Limb (tissue), 2 donors: ENCODE measurements at regions not wholly inside any gene's neighbourhood (a gene's known extent, or its start where the extent isn't known, plus 50 kb on each side); places are given as distances from the start of the nearest gene placed in this dataset.
"Not testable (repeated sequence)": the region's sequence is repeated elsewhere in the genome, so short reads cannot be mapped to it uniquely, and the experiment has no call there.

ENCODE experiments used
- DNase-seq, 2 donors: peaks; one replicate each; pipeline ENCODE4 v3.0.0-alpha.2; 2016; ENCODE audit errors: extremely low spot score in 2 of 2

DNA sequence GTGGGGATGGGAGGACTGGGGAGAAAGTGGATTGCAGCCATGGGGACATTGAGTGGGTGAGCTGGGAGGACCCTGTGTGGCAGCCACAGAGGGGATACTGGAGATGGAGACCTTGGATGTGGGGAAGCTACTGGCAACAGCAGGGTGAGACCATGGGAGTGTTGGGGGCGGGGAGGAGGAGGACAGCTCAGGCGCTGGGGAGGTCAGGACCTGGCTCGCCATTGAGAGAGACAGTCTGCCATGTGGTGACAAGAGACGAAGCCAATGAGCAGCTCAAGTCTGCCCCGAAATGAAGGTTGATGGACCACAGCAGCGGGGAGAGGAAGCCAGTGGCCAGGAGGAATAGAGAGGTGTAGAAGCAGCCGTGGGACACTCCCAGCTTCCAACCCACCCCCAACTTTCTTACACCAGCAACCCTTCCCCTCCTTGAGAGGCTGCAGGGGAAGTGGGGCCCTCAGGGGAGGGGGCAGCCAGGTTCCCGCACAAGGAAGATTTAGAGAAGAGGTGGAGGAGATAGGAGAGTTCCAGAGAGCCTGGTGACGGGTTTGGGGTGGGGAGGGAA is 118.1 kb downstream of the ASB7 start:
- no peak for DNase-seq

DNA sequence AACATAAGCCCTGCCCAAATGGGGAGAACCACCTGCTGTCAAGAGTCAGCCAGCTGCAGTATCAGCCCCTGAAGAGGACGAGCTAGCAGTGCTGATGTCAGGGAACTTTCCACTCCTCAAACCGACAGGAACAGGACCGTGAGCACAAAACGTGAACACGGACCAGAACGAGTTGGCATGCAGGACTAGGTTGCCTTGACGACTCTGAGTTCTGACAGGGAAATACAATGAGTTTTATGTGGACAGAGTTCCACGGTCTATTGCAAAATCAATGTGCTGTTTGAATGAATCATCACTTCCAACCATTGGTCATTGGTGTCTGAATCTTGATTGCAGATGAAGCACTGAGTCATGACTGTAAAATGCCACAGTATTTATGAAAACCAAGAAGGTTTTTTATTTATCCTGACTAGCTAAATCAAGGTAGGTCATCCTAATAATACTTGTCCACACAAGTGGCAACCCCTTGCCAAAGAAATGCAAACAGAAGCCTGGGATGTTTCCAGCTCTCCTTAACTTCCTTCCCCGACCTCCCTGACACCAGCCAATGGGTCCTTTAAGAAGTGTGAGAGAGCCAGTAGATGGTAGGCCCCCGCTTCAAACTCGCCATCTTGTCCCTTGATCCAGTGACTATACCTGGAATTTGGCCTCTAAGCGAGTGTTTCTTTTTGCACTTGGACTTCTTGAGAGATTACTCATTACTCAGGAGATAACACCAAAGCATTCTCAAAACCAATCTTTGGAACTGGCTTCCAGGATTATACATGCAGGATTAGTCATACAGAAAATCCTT is 119.6 kb downstream of the ASB7 start:
- DNase-seq: peak in 1 of 2 donors; percentile 30

DNA sequence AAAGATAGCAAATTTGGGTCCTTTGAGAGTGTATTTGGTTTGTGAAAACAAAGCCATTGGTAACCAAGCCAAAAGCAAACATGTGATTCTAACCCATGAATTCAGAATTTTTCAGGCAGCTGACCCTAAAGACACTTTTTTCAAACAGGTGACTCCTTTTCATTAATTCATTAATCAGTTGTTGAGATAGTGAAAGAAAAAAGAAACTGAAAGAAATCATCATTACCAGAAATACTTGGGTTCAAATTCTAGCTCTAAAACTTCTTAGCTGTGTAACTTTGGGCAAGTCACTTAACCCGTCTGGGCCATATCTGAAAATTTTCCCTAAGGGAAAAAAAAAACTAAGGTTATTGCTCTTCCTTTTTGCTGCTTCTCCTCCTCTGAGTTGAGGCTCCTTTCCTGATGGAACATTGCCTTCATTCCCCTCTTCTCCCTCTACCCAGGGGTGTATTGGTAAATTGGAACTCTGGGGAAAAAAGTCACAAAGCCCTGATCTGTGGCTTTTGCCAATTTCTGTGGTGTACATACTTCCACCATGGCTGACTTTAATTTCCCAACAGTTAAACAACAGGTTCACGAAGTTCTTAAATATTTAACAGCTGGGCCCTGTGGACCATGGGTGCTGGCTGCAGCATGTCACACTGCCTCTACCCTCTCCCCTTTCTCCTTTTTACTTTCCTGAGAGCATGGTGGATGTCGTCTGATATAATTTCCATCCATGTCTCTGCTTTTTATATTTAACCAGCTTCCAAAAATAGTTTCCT is 120.3 kb downstream of the ASB7 start:
- no peak for DNase-seq

DNA sequence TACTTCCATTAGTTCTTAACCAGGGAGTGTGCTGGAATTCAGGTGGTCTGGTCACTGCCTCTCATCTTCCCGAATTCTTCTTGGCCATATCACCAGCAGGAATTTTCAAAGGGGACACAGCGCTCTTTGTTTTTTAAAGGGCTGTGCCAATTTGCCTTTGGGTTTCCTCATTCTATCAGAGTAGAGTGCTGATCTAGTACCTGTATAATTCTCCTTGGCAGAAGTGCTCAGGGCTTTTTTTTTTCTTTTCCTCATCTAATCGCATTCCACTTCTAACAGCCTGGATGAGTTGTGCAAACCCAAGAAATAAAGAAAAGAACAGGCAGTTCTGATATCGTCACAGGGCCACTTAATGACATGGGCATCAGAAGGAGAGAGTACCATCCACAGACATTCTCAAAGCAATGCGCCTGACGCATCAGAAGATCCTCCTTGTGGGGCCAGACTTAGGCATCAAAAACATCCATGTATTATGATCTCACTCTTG is 121.0 kb downstream of the ASB7 start:
- no peak for DNase-seq

DNA sequence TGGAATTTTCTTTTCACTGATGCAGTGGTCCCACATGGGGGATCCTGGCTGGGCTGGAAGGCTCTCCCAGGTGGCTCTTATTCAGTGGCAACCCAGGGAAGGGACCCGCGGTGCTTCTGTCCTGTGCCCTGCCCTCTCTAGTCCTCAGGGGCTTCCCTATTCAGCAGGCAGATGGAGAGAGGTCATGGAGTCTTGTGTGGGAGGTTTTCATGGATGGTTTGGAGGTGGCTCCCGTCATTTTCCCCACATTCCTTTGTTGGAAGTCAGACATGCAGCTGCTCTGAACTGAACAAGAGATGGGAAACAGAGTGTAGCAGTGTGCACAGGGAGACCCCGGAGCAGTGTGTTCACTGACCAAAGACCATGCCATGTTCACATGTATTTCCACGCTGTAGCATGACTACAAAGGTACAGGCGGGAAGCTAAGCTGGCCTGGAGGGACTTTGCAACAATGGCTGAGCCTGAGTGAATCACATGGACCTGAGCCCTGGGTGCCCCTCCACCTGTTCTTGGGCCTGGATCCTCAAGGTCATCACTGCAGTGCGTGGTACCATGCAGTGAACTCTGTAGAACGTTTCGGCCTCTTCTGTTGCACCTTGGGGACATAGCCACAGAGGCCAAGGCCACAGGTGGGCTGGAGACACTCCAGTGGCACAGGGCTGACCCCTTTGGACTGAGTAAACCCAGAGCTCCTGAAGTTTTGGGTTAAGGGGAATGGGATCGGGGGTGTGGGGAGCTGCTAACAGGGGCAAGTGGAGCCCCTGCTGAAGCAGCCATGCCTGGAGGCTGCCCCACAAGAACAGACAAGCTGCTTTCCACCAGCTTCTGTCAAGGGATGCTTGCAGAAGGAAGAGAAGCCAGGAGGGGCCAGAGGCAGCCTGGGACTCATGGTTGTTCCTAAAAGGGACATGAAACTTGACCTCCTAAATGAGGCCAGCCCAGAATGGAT is 123.0 kb downstream of the ASB7 start:
- DNase-seq: no peak

DNA sequence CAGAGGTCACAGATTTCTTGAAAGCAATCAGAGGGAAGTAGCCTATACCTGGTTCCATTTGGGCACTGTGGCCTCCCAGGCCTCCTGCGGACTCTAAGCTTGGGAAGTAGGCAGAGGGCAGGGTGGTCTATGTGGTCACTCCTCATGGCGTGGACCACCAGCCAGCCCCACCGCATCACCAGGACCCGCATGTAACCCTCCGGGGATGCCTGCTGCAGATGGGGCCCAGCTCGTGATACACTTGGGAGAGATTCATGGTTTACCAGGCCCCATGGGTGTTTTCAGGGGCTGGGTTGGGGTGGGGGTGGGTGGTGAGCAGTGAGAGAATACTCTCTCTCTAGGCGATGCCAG is 123.7 kb downstream of the ASB7 start:
- DNase-seq: no peak

DNA sequence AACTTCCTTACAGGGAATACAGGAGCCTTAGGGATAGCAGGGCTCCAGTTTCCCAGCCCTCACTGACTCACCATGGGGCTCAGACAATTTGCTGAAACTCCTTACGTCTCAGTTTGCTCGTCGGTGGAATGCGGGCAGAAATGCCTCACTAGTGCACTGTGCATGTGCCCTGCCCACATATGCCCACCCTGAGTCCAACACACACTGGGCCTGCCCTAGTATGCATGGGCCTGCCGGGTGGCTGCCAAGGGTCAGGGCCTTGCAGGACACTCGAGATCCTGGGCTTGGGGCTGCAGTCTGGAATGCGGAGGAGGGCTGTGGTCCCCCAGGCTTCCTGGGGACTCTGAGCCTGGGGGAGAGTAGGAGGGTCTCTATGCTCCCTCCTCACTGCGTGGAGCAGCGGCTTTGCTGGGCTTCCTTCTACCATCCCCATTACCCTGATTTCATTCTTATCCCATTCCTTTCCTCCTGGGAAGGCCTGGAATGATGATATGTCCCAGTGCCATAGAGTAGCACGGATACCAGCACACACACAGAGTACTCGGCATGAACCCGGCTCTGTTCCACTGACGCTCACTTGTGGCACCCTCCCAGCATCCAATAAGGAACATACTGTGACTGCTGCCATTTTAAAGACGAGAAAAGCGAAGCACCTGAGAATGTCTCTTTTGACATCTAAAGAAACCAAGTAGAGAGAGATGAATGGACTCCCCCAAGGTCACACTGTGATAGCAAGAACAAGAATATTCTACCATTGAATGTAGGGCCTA is 124.2 kb downstream of the ASB7 start:
- DNase-seq: no peak

DNA sequence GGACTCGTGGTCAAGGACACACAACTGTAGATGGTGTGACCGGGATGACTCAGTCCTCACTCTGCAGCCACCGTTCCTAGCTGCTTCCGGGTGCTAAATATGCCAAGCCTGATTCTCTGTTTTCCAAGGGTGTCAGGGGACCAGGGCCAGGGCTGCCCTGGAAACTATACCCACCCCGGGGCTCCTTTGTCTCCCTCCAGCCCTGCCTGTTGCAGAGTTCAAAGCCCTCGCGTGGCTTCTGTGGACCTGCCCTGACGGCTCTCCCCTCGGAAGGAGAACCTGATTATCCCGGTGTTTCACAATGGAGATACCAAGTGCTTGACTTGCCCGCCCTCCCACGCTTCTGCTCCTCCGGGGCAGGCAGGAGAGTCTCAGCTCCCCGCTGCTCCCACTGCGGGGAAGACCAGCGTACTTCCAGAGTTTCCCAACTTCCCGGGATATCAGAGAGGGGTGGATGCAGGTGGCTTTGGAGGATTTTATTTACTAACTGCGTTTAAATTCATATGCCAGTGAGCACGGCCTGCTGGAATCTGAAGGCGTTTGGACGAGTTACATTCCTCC is 125.0 kb downstream of the ASB7 start:
- no peak for DNase-seq

DNA sequence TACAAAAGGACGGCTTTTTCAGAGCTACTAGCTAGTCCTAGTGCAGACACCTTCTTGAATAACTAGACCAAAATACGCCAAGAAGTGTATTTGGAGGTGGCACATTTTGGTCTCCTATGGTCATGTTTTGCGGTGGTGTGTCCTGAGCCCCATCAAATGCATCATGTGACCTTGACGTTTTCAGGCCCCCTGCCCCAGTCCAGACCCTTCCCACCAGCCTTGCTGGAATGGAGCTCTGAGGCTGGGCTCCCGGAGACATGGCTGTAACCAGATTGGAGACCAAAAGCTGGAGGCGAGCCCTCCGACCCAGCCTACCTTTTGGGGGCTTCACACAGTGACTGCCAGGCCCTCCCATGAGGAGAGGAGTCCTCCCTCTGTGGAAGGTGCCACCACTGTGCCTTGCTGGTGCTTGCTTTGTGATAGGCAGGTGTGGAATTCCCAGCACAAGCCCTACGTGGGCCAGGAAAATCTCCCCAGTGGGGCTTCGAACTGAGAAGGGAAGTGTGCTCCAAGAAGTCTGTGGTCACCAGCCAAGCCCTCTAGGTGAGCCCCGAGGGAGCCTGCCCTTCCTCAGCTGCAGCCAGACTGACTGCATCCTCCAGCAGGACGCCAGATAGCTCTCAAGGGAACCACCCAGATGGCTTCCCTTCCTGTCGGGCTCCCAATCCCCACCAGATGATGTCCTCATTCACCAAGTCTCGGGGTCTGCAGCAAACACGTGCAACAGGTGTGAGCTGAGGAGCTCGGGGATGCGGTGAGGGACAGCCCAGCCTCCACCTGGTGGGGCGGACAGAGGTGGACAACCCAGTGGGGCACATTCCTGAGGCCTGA is 126.2 kb downstream of the ASB7 start:
- no peak for DNase-seq

DNA sequence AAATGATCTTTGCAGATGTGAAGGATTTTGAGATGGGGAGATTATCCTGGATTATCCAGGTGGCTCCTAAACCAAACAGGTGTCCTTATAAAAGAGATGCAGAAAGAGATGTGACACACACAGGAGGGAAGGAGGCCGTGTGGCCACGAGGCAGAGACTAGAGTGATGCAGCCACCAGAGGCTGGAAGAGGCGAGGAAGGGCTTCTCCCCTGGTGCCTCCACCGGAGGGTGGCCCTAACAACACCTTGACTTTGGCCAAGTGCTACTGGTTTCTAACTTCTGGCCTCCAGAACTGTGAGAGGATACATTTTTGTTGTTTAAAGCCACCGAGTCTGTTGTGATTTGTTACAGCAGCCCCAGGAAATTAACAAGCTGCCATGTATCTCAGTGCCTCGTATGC is 127.1 kb downstream of the ASB7 start:
- no peak for DNase-seq

DNA sequence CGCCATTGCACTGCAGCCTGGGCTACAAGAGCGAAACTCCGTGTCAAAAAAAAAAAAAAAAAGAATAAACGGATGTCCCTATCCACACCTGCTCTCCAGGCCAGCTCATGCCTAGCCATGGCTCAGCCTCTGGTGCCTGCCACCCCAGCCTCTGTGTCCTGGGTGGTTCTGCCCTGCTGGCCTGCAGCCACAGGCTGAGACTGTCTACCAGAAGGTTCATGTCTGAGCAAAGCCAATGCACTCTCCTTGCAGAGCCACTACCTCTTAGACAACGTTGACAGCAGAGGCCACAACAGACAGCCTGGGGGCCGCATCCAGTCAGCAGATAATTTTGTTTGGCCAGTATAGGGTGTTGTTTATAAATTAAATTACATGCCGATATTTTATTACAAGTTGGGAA is 127.7 kb downstream of the ASB7 start:
- no peak for DNase-seq

DNA sequence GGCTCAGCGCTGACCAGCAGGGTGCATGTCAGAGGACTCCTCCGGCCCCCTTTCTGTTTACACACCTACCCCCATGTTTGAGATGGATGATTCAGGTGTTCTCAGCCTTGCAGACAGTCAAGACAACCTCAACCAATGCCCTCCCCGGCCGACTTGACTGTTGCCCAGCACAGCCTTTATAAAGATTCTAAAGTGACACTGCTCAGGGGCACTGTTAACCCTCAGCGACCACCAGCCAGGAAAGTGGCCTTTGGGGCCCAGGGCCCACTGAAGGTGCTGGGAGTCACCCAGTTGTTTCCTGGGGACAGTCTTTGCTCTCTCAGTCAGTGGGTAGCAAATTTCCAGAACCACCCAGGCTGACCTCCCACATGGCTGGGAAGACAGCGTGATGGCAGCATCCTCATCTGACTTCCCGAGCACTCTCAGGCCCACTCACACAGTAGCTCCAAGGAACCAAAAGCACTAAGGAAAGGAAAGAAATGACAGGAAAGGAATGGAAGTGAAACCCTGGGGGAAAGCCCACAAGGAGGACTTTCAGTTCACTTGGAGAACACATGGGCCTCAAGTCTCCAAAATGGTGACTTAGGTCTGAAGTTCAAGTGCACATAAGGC is 128.4 kb downstream of the ASB7 start:
- no peak for DNase-seq

DNA sequence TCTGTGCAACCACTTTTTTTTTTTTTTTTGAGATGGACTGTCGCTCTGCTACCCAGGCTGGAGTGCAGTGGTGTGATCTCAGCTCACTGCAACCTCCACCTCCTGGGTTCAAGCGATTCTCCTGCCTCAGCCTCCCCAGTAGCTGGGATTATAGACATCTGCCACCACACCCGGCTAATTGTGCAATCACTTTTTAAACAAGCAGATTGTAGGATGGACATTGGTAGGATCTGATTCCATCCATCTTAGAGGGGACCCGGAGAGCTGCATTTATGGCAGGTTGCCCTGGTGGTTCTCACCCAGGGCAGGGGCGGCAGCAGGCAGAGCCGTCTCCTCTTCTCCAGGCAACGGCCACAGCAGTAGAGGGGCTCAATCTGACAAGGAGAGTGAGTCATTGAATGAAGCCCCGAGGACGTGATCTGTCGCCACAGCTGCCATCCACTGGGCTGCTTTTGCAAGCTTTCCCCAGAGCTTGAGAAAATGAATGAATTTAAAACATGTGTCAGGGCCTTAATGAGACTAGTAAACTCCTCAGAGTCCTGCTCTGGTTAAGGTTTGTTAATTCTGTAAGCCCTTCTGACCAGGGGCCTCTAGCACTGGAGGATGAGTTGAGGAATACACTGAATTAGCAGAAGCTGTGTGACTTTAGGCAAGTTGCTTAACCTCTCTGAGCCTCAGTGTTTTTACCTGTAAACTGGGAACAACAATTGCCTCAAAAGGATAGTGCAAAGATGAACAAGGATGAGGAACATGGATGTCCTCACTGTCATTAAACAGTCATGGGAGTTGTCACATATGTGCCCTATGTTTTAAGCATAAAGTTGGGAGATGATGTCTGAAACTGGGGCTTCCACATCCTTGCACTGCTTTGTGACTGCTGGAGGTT is 129.1 kb downstream of the ASB7 start:
- DNase-seq: no peak

DNA sequence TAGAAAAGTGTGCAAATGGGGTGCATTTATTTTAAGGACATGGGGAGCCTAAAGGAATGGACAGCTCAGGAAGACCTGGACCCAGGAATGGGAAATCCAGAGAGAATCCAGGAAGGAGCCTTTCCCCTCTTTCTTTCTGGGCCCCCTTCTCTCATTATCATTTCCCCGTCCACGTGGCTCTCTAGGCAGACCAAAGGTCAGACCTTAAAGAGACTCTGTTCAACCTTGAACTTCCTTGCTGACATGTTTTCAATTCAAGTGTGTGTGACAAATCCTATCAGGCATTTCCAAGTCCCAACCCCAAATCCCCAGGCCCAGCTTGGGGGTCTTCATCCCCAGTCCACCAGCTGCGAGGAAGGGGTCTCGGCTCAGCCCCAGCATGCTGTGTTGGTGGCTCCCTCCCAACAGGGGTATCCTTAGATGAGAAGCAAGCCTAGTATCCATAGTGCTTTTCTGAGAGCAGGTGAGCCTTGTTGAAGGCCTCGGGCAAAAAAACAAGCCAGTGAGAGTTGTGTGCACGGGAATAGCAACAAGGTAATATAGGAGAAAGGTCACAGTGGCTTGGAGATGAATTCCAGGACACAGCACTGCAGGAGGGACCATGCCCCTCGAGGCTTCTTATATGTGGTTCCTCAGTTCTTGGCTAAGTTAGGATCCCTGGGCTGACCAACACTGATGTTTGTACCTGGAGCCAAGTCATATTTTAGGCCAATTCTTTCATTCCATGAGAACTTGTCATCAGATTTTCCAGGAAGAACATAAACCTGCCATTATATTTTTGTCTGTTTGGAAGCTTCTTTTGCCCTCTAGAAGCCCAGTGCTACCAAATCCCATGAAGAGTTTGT is 130.0 kb downstream of the ASB7 start:
- no peak for DNase-seq

DNA sequence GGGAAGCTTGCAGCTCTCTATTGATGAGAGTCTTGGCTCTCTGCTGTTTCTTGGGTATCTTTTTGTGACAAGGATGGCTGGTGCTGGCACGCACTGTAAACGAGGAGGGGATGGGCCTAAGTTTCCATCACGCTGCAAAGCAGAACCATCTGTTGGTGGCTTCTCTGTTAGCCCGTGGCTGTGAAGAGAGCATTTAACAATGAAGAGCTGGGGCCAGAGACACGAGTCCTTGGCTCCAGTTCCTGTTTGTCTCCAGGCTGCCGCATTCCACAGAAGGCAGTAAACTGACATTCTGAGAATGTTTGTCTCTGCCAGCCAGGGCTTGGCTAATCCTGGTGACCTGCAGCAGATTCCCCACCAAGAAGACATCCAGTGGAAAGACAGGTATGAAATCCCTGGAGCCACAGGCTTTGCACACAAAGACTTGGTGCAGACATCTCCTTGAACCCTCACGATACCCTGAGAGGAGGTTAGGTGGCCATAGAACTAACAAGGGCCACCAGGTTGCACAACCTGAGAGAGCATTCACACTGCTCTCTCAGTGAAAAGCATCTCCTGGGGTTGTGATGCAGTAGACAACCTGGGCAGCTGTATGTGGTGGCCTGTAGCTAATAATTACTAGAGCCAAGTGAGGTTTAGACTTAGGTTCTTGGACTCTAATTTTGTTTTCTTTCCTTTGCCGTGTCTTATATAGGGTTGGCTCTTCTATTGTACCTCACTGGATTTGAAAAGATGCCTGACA is 130.9 kb downstream of the ASB7 start:
- DNase-seq: peak in 1 of 2 donors; percentile 43

DNA sequence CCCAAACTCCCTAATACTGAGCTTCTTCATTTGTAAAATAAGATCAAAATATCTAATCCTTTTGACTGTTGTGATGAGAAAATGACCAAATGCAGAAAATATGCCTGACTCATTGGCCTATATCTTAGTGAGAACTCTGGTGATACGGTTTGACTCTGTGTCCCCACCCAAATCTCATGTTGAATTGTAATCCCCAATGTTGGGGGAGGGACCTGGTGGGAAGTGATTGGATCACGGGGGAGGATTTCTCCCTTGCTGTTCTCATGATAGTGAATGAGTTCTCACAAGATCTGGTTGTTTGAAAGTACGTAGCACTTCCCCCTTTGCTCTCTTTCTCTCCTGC is 131.4 kb downstream of the ASB7 start:
- not testable (repeated sequence) for DNase-seq

DNA sequence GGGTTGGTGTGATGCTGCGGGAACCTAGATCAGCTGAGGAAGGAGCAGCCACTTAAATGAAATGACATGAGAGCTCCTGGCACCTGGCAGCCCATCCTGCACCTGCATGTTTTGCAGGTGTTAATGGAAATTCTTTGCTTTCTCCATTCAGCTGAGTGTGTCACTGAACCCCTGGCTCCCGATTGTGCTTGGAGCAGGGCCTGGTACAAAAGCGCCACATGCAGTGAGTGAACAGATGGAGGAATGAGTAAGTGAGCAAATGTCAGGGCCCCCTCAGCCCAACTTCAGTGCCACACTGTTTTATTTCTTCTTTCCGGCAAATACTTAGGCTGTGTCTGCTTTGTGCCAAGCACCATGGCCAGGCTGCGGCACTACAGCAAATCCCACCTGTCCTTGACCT is 132.2 kb downstream of the ASB7 start:
- no peak for DNase-seq
